Neural crest cell (in vitro differentiated cells): ENCODE measurements at regions not wholly inside any gene's neighbourhood (a gene's known extent, or its start where the extent isn't known, plus 50 kb on each side); places are given as distances from the start of the nearest gene placed in this dataset.
A peak's percentile ranks its signal among the peaks of the same experiment; 100 is the strongest.

Experiments
- DNase-seq: peaks from one replicate; pipeline ENCODE4 v3.0.0; 2021; ENCODE audit warnings: low read depth, mixed read lengths, low spot score
- H3K27ac Mint-ChIP-seq: one replicate; pipeline ENCODE4 v1.8.0; 2021; ENCODE audit warnings: mild to moderate bottlenecking, mixed read lengths; ENCODE audit not compliant: unreplicated experiment
- H3K27me3 Mint-ChIP-seq: 2 replicates; pipeline ENCODE4 v1.8.0; 2021; ENCODE audit warnings: low read depth, mild to moderate bottlenecking, mixed read lengths
- H3K36me3 Mint-ChIP-seq: 2 replicates; pipeline ENCODE4 v1.8.0; 2021; ENCODE audit warnings: low read depth, mild to moderate bottlenecking, mixed read lengths
- H3K4me1 Mint-ChIP-seq: 2 replicates; pipeline ENCODE4 v1.8.0; 2021; ENCODE audit warnings: mixed read lengths
- H3K4me3 Mint-ChIP-seq: one replicate; pipeline ENCODE4 v1.8.0; 2021; ENCODE audit warnings: mild to moderate bottlenecking, mixed read lengths
- H3K9me3 Mint-ChIP-seq: 2 replicates; pipeline ENCODE4 v1.8.0; 2021; ENCODE audit warnings: mixed read lengths
- CTCF ChIP-seq: fragments of 200-600 bp; sonication (generic); conservative IDR thresholded peaks from 2 replicates; pipeline ENCODE4 v1.5.0; 2021; ENCODE audit warnings: antibody characterized with exemption, mild to moderate bottlenecking

DNA sequence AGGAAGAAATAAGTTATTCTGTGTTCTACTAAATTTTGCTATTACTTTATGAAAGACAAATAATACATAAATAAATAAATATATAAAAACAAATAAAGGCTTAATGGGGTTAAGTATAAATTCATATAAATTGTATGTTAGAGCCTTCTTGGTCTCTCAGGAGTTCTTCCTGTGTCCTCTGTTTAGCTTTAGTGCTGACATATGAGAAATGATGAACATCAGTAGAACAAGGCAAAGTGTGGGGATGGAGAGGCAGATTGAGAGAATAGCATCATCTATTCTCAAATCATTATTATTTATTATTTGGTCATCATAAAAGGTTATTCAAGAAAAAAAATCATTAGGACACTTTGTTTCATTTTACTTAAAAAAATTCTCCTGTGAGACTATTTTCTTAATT is 468.1 kb upstream of the CHST9 start:
- no peak for TF ChIP-seq CTCF
- Mint-ChIP-seq H3K4me1 (peaks cover 16% of the 10 kb centered on the region), H3K27ac (no peak overlapping the region), H3K4me3 (no peak overlapping the region), H3K9me3 (peaks cover 3% of the 10 kb centered on the region), H3K36me3 (peaks cover 3% of the 10 kb centered on the region), H3K27me3 (no peaks in the 10 kb centered on the region)
- no peak for DNase-seq

DNA sequence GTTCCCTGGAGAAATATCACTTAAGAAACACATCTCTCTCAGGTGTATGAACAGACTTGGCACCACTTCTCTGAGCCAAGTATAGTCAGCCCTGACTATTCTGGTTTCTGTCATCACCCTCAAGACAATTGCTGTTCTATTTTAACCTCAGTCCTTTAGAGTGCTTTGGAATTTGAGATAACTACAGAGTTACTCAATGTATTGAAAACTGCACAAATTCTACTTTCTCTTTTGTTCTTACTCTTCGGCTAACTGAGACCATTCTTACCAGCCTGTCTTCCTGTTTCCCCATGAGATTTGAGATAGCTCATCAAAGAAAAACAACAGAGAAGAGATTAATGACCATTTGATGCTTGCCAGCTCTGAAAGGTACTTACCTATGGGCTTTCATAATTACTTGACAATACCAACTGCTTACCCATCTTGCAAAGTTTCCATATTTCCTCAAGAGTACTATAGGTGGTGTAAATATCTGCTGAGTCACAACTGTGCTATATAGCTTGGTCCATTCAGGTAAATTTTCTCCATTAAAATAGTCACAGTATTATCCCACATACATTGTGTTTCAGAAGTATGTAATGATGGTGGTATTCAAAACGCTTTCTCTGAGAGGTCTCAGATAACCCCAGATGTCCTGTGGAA is 467.5 kb upstream of the CHST9 start:
- H3K27ac Mint-ChIP-seq: no peak overlapping the region
- no peak for DNase-seq
- TF ChIP-seq CTCF: no peak
- peaks cover 3% of the 10 kb centered on the region for H3K9me3 Mint-ChIP-seq
- no peak overlapping the region for H3K4me3 Mint-ChIP-seq
- H3K36me3 Mint-ChIP-seq: peaks cover 3% of the 10 kb centered on the region
- peaks cover 16% of the 10 kb centered on the region for H3K4me1 Mint-ChIP-seq
- no peaks in the 10 kb centered on the region for H3K27me3 Mint-ChIP-seq

DNA sequence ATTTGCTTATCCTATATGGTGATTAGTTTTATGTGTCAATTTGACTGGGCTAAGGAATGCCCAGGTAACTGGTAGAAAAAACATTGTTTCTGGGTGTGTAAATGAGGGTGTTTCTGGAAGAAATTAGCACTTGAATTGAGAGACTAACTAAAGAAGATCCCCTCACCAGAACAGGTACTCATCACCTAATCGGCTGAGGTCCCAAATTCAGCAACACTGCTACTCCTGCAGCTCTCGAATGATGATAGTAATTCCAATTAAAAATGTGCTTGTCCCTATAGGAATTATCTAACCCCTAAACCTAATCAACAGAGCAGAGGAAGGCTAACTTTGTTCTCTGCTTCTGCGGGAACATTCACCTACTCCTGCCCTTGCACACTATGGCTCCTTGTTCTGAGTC is 464.5 kb upstream of the CHST9 start:
- H3K4me1 Mint-ChIP-seq: peaks cover 4% of the 10 kb centered on the region
- H3K27me3 Mint-ChIP-seq: no peaks in the 10 kb centered on the region
- TF ChIP-seq CTCF: no peak
- no peak for DNase-seq
- peak overlapping the region; percentile 46 for H3K27ac Mint-ChIP-seq
- H3K4me3 Mint-ChIP-seq: no peak overlapping the region
- no peaks in the 10 kb centered on the region for H3K36me3 Mint-ChIP-seq
- peaks cover 7% of the 10 kb centered on the region for H3K9me3 Mint-ChIP-seq

DNA sequence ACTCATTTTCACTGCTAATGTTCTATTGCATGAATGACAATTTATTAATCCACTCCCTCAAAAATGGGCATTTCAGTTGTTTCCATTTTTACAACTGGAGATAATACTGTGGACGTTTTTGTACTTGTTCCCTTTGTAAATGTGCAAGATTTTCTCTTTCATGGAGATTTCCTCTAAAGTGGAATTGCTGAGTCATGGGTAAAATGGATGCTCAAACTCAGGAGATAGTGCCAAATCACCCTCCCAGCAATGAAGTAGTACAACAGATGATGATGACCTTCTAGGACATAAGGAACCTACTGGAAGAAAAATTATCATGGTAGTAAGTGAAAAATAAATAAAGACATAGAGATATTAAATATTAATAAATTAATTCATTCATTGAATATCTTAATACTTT is 460.8 kb upstream of the CHST9 start:
- Mint-ChIP-seq H3K4me3 (no peak overlapping the region), H3K27me3 (no peaks in the 10 kb centered on the region), H3K4me1 (no peaks in the 10 kb centered on the region), H3K27ac (peak overlapping the region; percentile 85), H3K9me3 (peaks cover 3% of the 10 kb centered on the region), H3K36me3 (no peaks in the 10 kb centered on the region)
- no peak for DNase-seq
- no peak for TF ChIP-seq CTCF

DNA sequence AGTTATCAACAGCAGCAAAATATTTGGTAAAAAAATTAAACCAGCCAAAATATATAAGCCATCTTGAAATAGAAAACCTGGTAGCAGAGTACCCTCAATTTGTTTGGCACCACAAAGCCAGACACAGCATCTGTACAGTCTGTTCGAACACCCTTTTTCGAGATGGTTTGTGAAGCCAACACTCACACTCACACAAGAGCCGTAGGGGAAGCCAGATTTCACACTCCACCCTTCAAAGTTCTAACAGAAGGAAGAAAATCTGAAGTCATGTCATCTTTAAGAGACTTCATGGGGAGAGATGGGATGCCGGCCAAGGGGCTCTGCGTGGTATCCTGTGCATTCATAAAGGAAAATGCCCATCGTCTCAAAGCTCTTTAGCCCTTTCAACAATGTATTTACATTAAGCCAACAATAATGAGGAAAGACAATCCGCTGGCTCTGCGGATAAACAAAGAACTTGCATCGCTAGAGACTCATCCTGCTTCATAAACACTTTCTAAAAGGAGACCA is 451.5 kb upstream of the CHST9 start:
- no peaks in the 10 kb centered on the region for H3K4me1 Mint-ChIP-seq
- H3K36me3 Mint-ChIP-seq: no peaks in the 10 kb centered on the region
- no peaks in the 10 kb centered on the region for H3K27me3 Mint-ChIP-seq
- H3K9me3 Mint-ChIP-seq: peaks cover 4% of the 10 kb centered on the region
- DNase-seq: no peak
- H3K27ac Mint-ChIP-seq: no peak overlapping the region
- no peak for TF ChIP-seq CTCF
- no peak overlapping the region for H3K4me3 Mint-ChIP-seq
